NCI-H146 (cell line): ENCODE measurements at regions not wholly inside any gene's neighbourhood (a gene's known extent, or its start where the extent isn't known, plus 50 kb on each side); places are given as distances from the start of the nearest gene placed in this dataset.

Experiments
- DNase-seq: peaks from one replicate; lab custom pipeline; 2025; lab: John Stamatoyannopoulos, UW

GRCh38 chr2:126793885-126794613 lies 104.6 kb upstream of the TEX51 start:
- DNase-seq: no peak

- DNase-seq: no peak
Observed at GRCh38 chr2:126795656-126796055, 103.0 kb upstream of the TEX51 start.

GRCh38 chr2:126796931-126797621 lies 101.6 kb upstream of the TEX51 start:
- DNase-seq: no peak

GRCh38 chr2:126797622-126798275 lies 100.9 kb upstream of the TEX51 start:
- no peak for DNase-seq

GRCh38 chr2:126798276-126799140 lies 100.2 kb upstream of the TEX51 start:
- DNase-seq: no peak

GRCh38 chr2:126799301-126799700 lies 99.4 kb upstream of the TEX51 start:
- no peak for DNase-seq

GRCh38 chr2:126801473-126801872 lies 97.2 kb upstream of the TEX51 start:
- no peak for DNase-seq

GRCh38 chr2:126802316-126802715 lies 96.4 kb upstream of the TEX51 start:
- DNase-seq: no peak

GRCh38 chr2:126802774-126803433 lies 95.8 kb upstream of the TEX51 start:
- no peak for DNase-seq

GRCh38 chr2:126803434-126803775 lies 95.3 kb upstream of the TEX51 start:
- DNase-seq: no peak

- DNase-seq: no peak
Observed at GRCh38 chr2:126804347-126804746, 94.3 kb upstream of the TEX51 start.

- no peak for DNase-seq
Observed at GRCh38 chr2:126808929-126809328, 89.8 kb upstream of the TEX51 start.

- DNase-seq: no peak
Observed at GRCh38 chr2:126809340-126809739, 89.3 kb upstream of the TEX51 start.

GRCh38 chr2:126810001-126810400 lies 88.7 kb upstream of the TEX51 start:
- no peak for DNase-seq

GRCh38 chr2:126811101-126811500 lies 87.6 kb upstream of the TEX51 start:
- no peak for DNase-seq

- no peak for DNase-seq
Observed at GRCh38 chr2:126817172-126817571, 81.5 kb upstream of the TEX51 start.

- no peak for DNase-seq
Observed at GRCh38 chr2:126822115-126822514, 76.6 kb upstream of the TEX51 start.

GRCh38 chr2:126822921-126823320 lies 75.8 kb upstream of the TEX51 start:
- DNase-seq: no peak

GRCh38 chr2:126823951-126824350 lies 74.7 kb upstream of the TEX51 start:
- no peak for DNase-seq

- DNase-seq: no peak
Observed at GRCh38 chr2:126824663-126825062, 74.0 kb upstream of the TEX51 start.

GRCh38 chr2:126825316-126825715 lies 73.4 kb upstream of the TEX51 start:
- no peak for DNase-seq

GRCh38 chr2:126826491-126826890 lies 72.2 kb upstream of the TEX51 start:
- DNase-seq: no peak
